ENCODE measurements at regions not wholly inside any gene's neighbourhood (a gene's known extent, or its start where the extent isn't known, plus 50 kb on each side); places are given as distances from the start of the nearest gene placed in this dataset.

DNA sequence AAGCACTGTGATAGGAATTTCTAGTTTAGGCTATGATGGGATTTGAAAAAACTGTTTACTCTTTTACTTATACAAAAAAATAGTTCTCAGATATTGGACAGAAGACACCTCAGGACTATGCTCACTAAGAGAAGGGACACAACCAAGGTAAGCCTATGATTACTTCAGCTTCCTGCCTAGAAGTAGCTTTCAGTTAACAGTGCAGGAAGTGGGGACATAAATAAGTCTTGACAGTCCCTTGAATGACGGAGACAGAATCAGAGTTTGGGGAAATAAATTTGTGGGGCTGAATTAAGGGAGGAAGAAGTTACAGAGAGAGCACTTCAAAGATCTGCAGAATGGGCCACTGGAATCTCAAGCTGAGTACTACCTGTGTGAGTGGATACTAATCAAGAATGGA lies 53.8 kb upstream of the OLFM3 start:
- no peak for DNase-seq

DNA sequence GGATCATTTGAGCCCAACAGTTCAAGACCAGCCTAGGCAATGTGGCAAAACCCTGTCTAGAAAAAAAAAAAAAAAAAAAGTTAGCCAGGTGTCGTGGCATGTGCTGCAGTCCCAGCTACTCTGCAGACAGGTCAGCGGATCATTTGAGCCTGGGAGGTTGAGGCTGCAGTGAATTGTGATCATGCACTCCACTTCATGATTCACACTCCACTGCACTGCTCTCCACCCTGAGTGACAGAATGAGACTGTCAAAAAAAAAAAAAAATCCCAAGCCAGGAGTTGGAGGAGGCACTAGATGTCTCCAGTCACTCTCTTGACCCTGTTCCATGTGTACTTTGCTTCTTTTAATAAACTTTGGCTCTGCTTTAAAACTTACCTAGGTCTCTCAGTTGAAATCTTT lies 51.0 kb upstream of the OLFM3 start:
- DNase-seq, result no peak

Data from GF-D8 (cell line).